ENCODE measurements at regions not wholly inside any gene's neighbourhood (a gene's known extent, or its start where the extent isn't known, plus 50 kb on each side); places are given as distances from the start of the nearest gene placed in this dataset.

DNA sequence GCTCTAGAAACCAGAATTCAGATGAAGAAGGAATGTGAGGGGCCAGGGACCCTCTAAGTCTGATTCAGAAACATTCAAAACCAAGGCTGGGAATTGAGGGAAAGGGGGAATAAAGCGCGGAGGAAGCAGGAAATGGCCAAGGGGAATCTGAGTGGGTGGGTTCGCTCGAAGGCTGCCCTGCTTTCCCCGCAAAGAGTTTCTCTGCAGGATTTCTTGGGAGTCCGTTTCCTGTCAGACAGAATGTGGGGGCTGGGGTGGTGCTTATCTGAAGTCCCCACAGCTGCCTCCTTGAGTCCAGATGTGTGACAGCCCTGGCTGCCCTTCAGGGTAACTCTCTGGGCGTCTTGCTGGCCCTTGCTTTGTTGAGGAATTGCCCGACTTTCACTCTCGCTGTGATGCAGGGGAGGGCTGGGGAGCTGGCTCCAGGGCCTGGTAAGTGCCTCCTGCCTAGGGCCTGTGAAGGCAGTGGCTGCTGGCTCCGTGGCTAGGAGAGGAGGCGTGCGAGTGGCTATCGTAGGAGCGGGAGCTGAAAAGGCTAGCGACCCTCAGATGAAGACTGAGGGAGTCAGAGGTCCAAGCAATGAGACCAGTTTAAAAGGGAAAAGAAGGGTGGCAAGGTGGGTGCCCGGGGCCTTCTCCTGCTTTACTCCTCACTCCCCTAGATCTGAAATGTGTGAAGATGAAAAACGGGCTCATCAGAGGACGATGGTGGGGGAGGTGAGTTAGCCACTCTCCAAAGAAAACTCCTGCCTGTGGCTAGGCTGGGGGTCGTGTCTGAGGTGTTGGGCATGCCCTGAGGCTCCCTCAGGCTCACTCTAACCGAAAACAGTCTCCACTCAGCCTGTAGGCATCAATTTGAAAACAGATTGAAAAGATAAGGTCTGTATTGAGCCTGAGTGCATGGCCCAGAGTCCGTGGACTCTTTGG lies 143.9 kb upstream of the UMPS start:
- DNase-seq = no peak

- no peak for DNase-seq
Observed at GRCh38 chr3:124587053-124587408, 143.2 kb upstream of the UMPS start.

DNA sequence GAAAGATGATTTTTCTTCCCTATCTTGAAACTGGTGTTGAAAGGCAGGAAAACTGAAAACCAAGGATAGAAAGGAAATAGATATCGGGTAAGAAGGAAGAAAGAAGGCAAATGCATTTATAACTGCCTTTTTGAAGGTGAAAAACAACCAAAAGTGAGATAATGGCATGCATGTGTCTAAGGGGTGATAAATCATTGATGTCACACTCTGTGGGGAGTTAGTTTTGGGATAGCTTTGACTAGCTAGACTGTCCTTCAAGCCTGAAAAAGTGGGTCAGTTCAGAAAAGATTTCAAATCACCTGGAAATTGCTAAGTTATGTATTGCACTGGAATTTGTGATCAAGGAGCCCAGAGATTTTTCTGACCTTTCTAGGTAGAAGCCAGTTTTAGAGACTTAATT lies 142.2 kb upstream of the UMPS start:
- no peak for DNase-seq

GRCh38 chr3:124588794-124589193 lies 141.5 kb upstream of the UMPS start:
- no peak for DNase-seq

GRCh38 chr3:124591699-124592098 lies 138.6 kb upstream of the UMPS start:
- no peak for DNase-seq

GRCh38 chr3:124592658-124593441 lies 137.4 kb upstream of the UMPS start:
- peak; percentile 75 for DNase-seq

- no peak for DNase-seq
Observed at GRCh38 chr3:124593442-124593829, 136.8 kb upstream of the UMPS start.

- DNase-seq = no peak
Observed at GRCh38 chr3:124594581-124594980, 135.7 kb upstream of the UMPS start.

GRCh38 chr3:124597273-124597672 lies 133.0 kb upstream of the UMPS start:
- DNase-seq = no peak

GRCh38 chr3:124597979-124598378 lies 132.3 kb upstream of the UMPS start:
- no peak for DNase-seq

DNA sequence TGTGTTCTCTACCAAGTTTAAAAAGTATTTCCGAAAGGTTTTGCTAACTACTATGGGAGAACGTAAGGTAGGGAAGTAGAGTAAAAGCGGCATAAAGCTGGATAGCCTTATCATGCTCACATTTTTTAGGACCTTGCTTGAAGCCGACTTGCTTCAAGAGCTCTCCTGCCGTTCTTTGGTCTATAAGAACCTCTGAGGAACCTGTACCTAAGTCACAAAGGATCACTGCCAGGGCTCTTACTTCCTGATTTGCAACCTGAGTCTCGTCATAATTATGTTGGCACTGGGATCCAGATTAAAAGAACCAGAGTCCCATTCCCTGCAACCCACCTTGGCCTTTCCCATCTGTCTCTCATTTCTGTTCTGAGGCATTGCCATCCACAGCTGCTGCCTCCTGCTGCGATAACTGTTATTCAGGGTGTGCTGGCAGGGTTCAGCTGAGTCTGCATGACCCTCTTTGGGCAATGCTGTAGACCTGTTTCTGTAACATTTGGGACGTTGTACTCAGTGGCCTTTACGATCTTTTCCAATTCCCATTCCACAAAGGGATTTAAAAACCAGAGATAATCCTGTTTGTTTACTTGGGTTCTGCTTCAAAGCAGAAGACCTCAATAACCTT lies 131.0 kb upstream of the UMPS start:
- DNase-seq = no peak

- peak; percentile 9 for DNase-seq
Observed at GRCh38 chr3:124599779-124600693, 130.2 kb upstream of the UMPS start.

GRCh38 chr3:124600765-124601164 lies 129.5 kb upstream of the UMPS start:
- no peak for DNase-seq

DNA sequence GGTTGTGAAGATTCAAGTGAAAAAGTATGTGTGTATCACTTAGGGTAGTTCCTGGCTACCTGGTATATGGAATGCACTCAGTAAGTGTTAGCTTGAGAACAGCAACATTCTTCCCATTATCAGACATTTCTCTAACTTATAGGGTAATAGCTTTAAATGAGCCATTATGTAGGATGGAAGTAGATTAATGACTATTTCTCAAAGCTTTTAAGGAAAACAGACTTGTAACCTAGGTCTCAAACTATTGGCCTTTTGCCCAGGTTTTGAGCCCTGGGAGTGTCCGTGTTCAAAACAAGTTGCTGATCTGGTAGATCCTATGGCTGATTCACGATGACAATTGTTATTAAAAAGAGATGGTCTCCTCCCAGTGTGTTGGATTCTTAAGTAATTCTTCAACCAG lies 129.1 kb upstream of the UMPS start:
- DNase-seq = no peak

- no peak for DNase-seq
Observed at GRCh38 chr3:124602980-124603627, 127.1 kb upstream of the UMPS start.

- no peak for DNase-seq
Observed at GRCh38 chr3:124605781-124606579, 124.3 kb upstream of the UMPS start.

- no peak for DNase-seq
Observed at GRCh38 chr3:124607163-124607562, 123.1 kb upstream of the UMPS start.

- DNase-seq = no peak
Observed at GRCh38 chr3:124609402-124609801, 120.8 kb upstream of the UMPS start.

DNA sequence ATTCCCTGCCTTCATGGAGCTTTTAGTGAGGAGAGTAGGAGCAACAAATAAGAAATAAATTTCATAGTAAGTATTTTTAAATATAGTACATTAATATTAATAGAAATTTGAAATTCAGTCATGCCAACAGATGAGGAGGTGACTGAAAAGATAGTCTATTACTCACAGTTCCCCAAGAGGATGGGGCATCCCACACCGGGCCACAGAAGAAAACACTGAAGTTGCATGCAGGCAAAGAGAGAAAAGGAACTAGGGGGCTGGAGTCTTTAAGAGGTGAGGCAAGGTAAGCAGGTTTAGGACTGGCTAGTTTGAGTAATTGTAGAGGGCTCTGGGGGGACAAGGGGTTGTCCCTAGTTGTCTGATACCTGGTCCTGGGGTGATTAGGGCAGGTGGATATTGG lies 120.1 kb upstream of the UMPS start:
- no peak for DNase-seq

DNA sequence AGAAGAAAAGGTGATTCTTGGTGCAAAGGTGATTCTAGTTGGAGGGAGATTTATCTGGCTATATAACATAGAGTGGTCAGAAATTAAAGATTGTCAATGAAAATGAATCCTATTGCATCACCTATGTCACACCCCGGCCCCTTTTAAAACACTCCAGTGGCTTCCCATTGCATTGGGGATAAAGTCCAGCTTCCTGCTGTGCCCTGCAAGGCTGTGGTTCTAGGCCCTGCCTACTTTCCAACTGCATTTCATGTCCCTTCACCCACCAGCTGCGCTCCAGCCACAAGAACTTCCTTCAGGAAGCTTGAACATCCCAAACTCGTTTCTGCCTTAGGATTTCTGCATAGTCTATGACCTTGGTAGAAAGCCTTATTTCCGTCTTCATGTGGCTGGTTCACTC lies 118.7 kb upstream of the UMPS start:
- DNase-seq = no peak

GRCh38 chr3:124615896-124616543 lies 114.2 kb upstream of the UMPS start:
- no peak for DNase-seq
